NCI-H446 (cell line): ENCODE measurements at regions not wholly inside any gene's neighbourhood (a gene's known extent, or its start where the extent isn't known, plus 50 kb on each side); places are given as distances from the start of the nearest gene placed in this dataset.

Source experiments
- DNase-seq, 2 experiments: peaks; one replicate each; lab custom pipeline; 2025; lab: John Stamatoyannopoulos, UW

- no peak for DNase-seq
Observed at GRCh38 chr6:134453792-134454510, 136.0 kb upstream of the SGK1 start.

GRCh38 chr6:134452906-134453305 lies 135.0 kb upstream of the SGK1 start:
- DNase-seq, result no peak

- DNase-seq, result no peak
Observed at GRCh38 chr6:134451529-134451928, 133.6 kb upstream of the SGK1 start.

GRCh38 chr6:134449781-134450180 lies 131.9 kb upstream of the SGK1 start:
- DNase-seq, result no peak

- DNase-seq, result no peak
Observed at GRCh38 chr6:134449004-134449403, 131.1 kb upstream of the SGK1 start.

- no peak for DNase-seq
Observed at GRCh38 chr6:134447883-134448387, 130.0 kb upstream of the SGK1 start.

- no peak for DNase-seq
Observed at GRCh38 chr6:134447423-134447822, 129.5 kb upstream of the SGK1 start.

GRCh38 chr6:134446896-134447295 lies 129.0 kb upstream of the SGK1 start:
- DNase-seq, result no peak

GRCh38 chr6:134446218-134446848 lies 128.4 kb upstream of the SGK1 start:
- no peak for DNase-seq

- no peak for DNase-seq
Observed at GRCh38 chr6:134443009-134443408, 125.1 kb upstream of the SGK1 start.

GRCh38 chr6:134442073-134442472 lies 124.2 kb upstream of the SGK1 start:
- no peak for DNase-seq

- no peak for DNase-seq
Observed at GRCh38 chr6:134438837-134439236, 120.9 kb upstream of the SGK1 start.

GRCh38 chr6:134437376-134437775 lies 119.5 kb upstream of the SGK1 start:
- DNase-seq, result no peak

- DNase-seq, result no peak
Observed at GRCh38 chr6:134436950-134437349, 119.0 kb upstream of the SGK1 start.

GRCh38 chr6:134436281-134436815 lies 118.4 kb upstream of the SGK1 start:
- DNase-seq, result no peak

GRCh38 chr6:134435814-134436280 lies 117.9 kb upstream of the SGK1 start:
- no peak for DNase-seq

- DNase-seq, result no peak
Observed at GRCh38 chr6:134434019-134434942, 116.4 kb upstream of the SGK1 start.

- DNase-seq, result no peak
Observed at GRCh38 chr6:134432036-134432435, 114.1 kb upstream of the SGK1 start.

- DNase-seq, result no peak
Observed at GRCh38 chr6:134431421-134431859, 113.5 kb upstream of the SGK1 start.

GRCh38 chr6:134429861-134430380 lies 112.0 kb upstream of the SGK1 start:
- DNase-seq, result no peak

GRCh38 chr6:134427721-134428120 lies 109.8 kb upstream of the SGK1 start:
- no peak for DNase-seq

- DNase-seq, result no peak
Observed at GRCh38 chr6:134426623-134427022, 108.7 kb upstream of the SGK1 start.
